ENCODE measurements at regions not wholly inside any gene's neighbourhood (a gene's known extent, or its start where the extent isn't known, plus 50 kb on each side); places are given as distances from the start of the nearest gene placed in this dataset.

DNA sequence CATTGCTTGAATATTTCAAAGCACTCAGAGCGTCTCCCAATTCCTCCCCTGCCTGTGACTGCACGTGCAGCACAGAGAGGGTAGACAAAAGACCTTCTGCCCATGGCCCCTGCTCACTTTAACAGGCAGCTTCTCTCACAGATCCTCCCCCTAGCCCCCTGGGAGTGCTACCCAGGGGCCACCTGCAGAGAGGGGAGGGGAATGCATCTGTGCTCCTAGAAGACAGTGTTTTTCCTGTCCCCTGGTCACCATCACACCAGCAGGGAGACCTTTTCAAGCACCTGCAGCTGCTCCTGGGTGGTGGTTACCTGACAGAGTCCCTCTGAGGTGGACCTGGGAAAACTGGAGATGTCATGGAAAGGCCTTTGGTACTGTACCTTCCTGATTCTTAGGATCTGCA lies 56.7 kb upstream of the PRR23C start:
- TF ChIP-seq, protein P1, sequence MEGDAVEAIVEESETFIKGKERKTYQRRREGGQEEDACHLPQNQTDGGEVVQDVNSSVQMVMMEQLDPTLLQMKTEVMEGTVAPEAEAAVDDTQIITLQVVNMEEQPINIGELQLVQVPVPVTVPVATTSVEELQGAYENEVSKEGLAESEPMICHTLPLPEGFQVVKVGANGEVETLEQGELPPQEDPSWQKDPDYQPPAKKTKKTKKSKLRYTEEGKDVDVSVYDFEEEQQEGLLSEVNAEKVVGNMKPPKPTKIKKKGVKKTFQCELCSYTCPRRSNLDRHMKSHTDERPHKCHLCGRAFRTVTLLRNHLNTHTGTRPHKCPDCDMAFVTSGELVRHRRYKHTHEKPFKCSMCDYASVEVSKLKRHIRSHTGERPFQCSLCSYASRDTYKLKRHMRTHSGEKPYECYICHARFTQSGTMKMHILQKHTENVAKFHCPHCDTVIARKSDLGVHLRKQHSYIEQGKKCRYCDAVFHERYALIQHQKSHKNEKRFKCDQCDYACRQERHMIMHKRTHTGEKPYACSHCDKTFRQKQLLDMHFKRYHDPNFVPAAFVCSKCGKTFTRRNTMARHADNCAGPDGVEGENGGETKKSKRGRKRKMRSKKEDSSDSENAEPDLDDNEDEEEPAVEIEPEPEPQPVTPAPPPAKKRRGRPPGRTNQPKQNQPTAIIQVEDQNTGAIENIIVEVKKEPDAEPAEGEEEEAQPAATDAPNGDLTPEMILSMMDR (IDR thresholded peaks at IDR 0.05) = no peak
- DNase-seq (no peak), ATAC-seq (no peak)
- Histone ChIP-seq H3K4me1 (no peaks in the 10 kb centered on the region), H3K27me3 (no peaks in the 10 kb centered on the region), H3K4me3 (no peak overlapping the region), H3K9me3 (no peaks in the 10 kb centered on the region), H3K36me3 (no peaks in the 10 kb centered on the region), H3K27ac (no peak overlapping the region)
- intact Hi-C loops (cut with DNase I) = no loop called here

DNA sequence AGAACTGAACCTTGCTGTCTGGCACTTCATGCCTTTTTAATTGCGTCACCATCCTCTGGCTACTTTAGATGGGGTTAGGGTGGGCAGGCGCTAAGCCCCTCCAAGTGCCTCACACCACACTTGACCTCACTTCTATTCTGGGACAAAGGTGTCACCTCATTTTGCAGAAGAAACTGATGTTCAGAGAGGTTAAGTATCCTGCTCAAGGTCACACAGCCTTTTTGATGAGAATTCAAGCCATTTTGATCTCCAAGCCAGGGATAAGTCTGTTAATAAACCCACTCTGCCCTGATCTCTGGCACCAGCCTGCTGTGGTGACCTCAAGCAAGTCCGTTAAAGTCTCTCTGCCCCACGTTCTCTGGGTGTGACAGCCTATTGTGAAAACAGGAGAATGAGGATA lies 58.8 kb upstream of the PRR23C start:
- ATAC-seq (no peak), DNase-seq (no peak)
- H3K27ac ChIP-seq = no peak overlapping the region
- H3K27me3 ChIP-seq = no peaks in the 10 kb centered on the region
- no peaks in the 10 kb centered on the region for H3K36me3 ChIP-seq
- no peaks in the 10 kb centered on the region for H3K9me3 ChIP-seq
- no peaks in the 10 kb centered on the region for H3K4me1 ChIP-seq
- TF ChIP-seq, protein P1 (IDR thresholded peaks at IDR 0.05) = no peak
- intact Hi-C loops (cut with DNase I) = no loop called here
- H3K4me3 ChIP-seq = no peak overlapping the region

DNA sequence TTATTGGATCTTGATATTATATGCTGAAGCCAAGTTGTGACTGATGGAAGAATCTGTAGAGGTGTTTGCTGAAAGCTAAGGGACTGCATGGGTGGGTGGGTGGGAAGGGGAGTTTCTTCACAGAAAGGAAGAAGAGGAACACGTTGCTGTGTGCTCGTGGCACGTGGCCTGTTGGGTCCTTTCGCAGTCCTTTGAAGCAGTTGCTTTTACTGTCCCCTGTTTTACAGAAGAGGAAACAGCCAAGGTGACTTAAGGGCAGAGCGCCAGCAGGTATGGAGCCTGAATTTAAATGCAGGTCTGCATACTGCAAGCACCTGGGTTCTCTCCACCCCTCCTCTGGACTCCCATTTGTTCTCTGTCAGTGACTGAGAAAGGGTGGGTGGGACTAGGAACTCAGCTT lies 59.4 kb upstream of the PRR23C start:
- Histone ChIP-seq H3K4me1 (no peaks in the 10 kb centered on the region), H3K36me3 (no peaks in the 10 kb centered on the region), H3K9me3 (no peaks in the 10 kb centered on the region), H3K4me3 (no peak overlapping the region), H3K27ac (no peak overlapping the region), H3K27me3 (no peaks in the 10 kb centered on the region)
- TF ChIP-seq, protein P1 (IDR thresholded peaks at IDR 0.05) = no peak
- intact Hi-C loops (cut with DNase I) = no loop called here
- no peak for DNase-seq
- no peak for ATAC-seq

DNA sequence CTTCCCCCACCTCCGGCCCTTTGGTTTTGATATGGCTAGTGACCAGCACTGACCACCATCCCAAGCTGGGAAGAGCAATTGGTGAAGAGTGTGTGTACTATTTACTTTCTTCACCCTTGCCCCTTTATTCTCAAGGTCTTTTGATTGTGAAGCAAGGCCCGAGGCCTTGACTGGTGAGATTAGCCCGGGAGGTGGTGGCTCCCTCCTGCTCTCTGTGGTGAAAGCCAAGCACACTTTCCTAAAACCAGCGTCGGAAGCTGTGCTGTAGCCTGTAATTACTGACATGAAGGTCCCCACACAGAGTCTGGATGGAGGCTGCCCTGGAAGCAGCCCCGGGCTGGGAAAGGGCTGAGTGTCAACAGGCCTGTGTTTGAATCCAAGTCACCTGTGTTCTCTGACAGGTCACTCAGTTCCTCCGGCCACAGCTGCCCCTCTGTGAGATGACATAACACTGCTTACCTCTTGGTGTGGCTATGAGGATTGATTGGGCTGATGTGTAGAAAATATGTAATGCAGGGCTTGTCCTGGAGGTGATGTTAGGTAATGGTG lies 60.5 kb upstream of the PRR23C start:
- no peaks in the 10 kb centered on the region for H3K27me3 ChIP-seq
- intact Hi-C loops (cut with DNase I) = no loop called here
- no peaks in the 10 kb centered on the region for H3K36me3 ChIP-seq
- no peaks in the 10 kb centered on the region for H3K9me3 ChIP-seq
- TF ChIP-seq, protein P1 (IDR thresholded peaks at IDR 0.05) = no peak
- DNase-seq (no peak), ATAC-seq (no peak)
- H3K4me1 ChIP-seq = no peaks in the 10 kb centered on the region
- no peak overlapping the region for H3K4me3 ChIP-seq
- no peak overlapping the region for H3K27ac ChIP-seq

DNA sequence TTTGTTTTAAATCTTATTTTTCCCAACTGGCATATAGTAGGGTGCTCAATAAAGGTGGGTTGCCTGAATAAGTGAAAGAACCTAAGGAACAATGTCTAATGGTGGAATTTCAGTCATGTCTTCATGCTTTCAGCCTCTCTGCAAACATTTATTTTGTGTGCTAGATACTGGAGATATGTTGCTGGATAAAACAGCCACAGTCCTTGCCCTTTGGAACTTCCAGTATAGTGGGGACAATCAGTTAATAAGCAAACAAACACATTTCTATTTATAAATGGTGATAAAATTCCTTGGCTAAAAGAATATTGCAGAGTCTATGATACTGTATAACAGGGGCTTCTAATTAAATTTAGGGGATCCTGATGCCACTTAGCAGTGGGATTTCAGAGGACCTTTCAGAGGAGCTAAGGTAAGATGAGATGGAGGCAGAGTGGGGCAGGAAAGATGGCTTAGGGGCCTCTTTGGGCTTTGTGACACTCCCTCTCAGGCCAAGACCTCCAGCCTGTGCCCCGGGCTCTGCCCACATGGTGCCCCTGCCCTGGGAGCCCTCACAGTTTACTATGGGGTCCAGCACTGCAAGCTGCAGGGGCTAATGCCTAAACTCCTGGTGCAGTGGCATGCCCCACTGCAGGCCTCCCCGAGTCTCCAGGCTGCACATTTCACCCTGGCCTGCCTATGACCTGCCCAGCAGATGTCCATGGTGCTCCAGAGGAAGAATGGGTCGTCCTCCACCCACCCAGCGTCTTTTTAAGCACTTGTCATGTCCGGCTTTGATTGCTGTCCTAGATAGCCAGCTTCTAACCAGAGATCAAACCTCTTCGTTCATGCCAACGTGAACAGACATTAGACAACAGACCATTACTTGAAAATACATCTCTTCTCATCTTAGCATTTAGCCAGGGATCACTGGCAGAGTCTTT lies 61.6 kb upstream of the PRR23C start:
- Histone ChIP-seq H3K4me3 (no peak overlapping the region), H3K27ac (no peak overlapping the region), H3K36me3 (no peaks in the 10 kb centered on the region), H3K27me3 (no peaks in the 10 kb centered on the region), H3K4me1 (no peaks in the 10 kb centered on the region), H3K9me3 (no peaks in the 10 kb centered on the region)
- ATAC-seq (no peak), DNase-seq (peak; percentile 46)
- intact Hi-C loops (cut with DNase I) = no loop called here
- TF ChIP-seq, protein P1 (IDR thresholded peaks at IDR 0.05) = no peak

Data from upper lobe of right lung (tissue), 1 donor.